ENCODE measurements at regions not wholly inside any gene's neighbourhood (a gene's known extent, or its start where the extent isn't known, plus 50 kb on each side); places are given as distances from the start of the nearest gene placed in this dataset.

GRCh38 chr3:8239095-8239494 is 262.5 kb upstream of the LMCD1 start:
- Histone ChIP-seq H3K27me3 (no peaks in the 10 kb centered on the region), H3K79me2 (no peaks in the 10 kb centered on the region), H3K4me2 (no peak overlapping the region), H3K9me3 (ENCODE audit: low read depth) (no peaks in the 10 kb centered on the region), H3K4me3 (no peak overlapping the region), H4K20me1 (ENCODE audit: insufficient read depth, poor library complexity, severe bottlenecking) (no peaks in the 10 kb centered on the region), H3K9me2 (replicated peaks; ENCODE audit: insufficient read depth) (no peaks in the 10 kb centered on the region), H2AFZ (no peak overlapping the region), H3K4me1 (ENCODE audit: insufficient read depth) (no peaks in the 10 kb centered on the region), H3K36me3 (replicated peaks; ENCODE audit: insufficient read depth, low read depth) (no peaks in the 10 kb centered on the region), H3K27ac (no peak overlapping the region)
- WGBS (ENCODE audit: low lambda C conversion rate, missing lambda C conversion rate): 93% methylated on average over 2 of the region's 2 CpGs
- no peak for TF ChIP-seq EZH2phosphoT487 (IDR thresholded peaks at IDR 0.05; ENCODE audit: low read depth, severe bottlenecking, unreplicated experiment)
- TF ChIP-seq CTCF (IDR thresholded peaks at IDR 0.05; ENCODE audit: poor library complexity): no peak
- no peak for TF ChIP-seq EZH2 (IDR thresholded peaks at IDR 0.05; ENCODE audit: borderline replicate concordance)
- DNase-seq (ENCODE audit: low spot score): no peak

GRCh38 chr3:8239718-8240695 is 261.6 kb upstream of the LMCD1 start:
- DNase-seq (ENCODE audit: low spot score): peak; percentile 74
- H2AFZ ChIP-seq: no peak overlapping the region
- no peaks in the 10 kb centered on the region for H3K4me1 ChIP-seq (ENCODE audit: insufficient read depth)
- H3K9me2 ChIP-seq (replicated peaks; ENCODE audit: insufficient read depth): no peaks in the 10 kb centered on the region
- H3K79me2 ChIP-seq: no peaks in the 10 kb centered on the region
- H4K20me1 ChIP-seq (ENCODE audit: insufficient read depth, poor library complexity, severe bottlenecking): no peaks in the 10 kb centered on the region
- H3K27me3 ChIP-seq: no peaks in the 10 kb centered on the region
- H3K27ac ChIP-seq: no peak overlapping the region
- no peaks in the 10 kb centered on the region for H3K36me3 ChIP-seq (replicated peaks; ENCODE audit: insufficient read depth, low read depth)
- no peak overlapping the region for H3K4me3 ChIP-seq
- no peaks in the 10 kb centered on the region for H3K9me3 ChIP-seq (ENCODE audit: low read depth)
- TF ChIP-seq CTCF (IDR thresholded peaks at IDR 0.05; ENCODE audit: poor library complexity) (peak; percentile 69), EZH2phosphoT487 (IDR thresholded peaks at IDR 0.05; ENCODE audit: low read depth, severe bottlenecking, unreplicated experiment) (no peak), EZH2 (IDR thresholded peaks at IDR 0.05; ENCODE audit: borderline replicate concordance) (no peak)
- no peak overlapping the region for H3K4me2 ChIP-seq
- WGBS (ENCODE audit: low lambda C conversion rate, missing lambda C conversion rate): 87% methylated on average over 4 of the region's 4 CpGs

- Histone ChIP-seq H2AFZ (no peak overlapping the region), H3K4me3 (no peak overlapping the region), H3K79me2 (no peaks in the 10 kb centered on the region), H3K27ac (no peak overlapping the region), H3K36me3 (replicated peaks; ENCODE audit: insufficient read depth, low read depth) (no peaks in the 10 kb centered on the region), H3K9me3 (ENCODE audit: low read depth) (no peaks in the 10 kb centered on the region), H3K4me2 (no peak overlapping the region), H3K9me2 (replicated peaks; ENCODE audit: insufficient read depth) (no peaks in the 10 kb centered on the region), H3K4me1 (ENCODE audit: insufficient read depth) (no peaks in the 10 kb centered on the region), H4K20me1 (ENCODE audit: insufficient read depth, poor library complexity, severe bottlenecking) (no peaks in the 10 kb centered on the region), H3K27me3 (no peaks in the 10 kb centered on the region)
- DNase-seq (ENCODE audit: low spot score): no peak
- TF ChIP-seq EZH2 (IDR thresholded peaks at IDR 0.05; ENCODE audit: borderline replicate concordance): no peak
- TF ChIP-seq CTCF (IDR thresholded peaks at IDR 0.05; ENCODE audit: poor library complexity): no peak
- TF ChIP-seq EZH2phosphoT487 (IDR thresholded peaks at IDR 0.05; ENCODE audit: low read depth, severe bottlenecking, unreplicated experiment): no peak
- 57% methylated on average over 2 of the region's 2 CpGs for WGBS (ENCODE audit: low lambda C conversion rate, missing lambda C conversion rate)
Observed at GRCh38 chr3:8246070-8246469, 255.6 kb upstream of the LMCD1 start.
